ENCODE measurements at regions not wholly inside any gene's neighbourhood (a gene's known extent, or its start where the extent isn't known, plus 50 kb on each side); places are given as distances from the start of the nearest gene placed in this dataset.

DNA sequence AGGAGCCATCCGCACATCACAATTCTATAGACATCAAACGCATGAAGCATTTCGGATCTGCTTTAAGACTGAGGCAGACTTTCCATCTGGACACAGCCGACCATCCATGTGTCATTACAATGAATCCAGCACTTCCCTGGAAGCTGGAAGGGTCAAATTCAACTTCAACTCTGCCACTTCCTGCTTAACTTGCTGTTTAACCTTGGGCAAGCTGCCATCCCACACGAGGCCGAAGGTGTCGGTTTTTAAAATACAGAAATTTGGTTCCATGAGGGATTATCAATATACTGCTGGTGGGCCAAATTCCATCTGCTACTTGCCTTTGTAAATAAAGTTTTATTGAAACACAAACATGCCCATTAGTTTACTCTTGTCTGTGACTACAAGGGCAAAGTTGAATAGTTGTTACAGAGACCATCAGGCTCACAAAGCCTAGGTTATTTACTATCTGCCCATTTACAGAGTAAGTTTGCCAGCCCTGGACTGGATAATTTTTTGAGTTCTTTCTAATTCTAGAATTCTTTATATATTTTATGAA, 134.6 kb downstream of the FAM204A start:
- DNase-seq (ENCODE audit: low spot score): no peak
- Mint-ChIP-seq H3K27ac (ENCODE audit: unreplicated experiment) (no peak overlapping the region), H3K9me3 (ENCODE audit: low read depth) (no peaks in the 10 kb centered on the region), H3K4me3 (ENCODE audit: unreplicated experiment) (no peak overlapping the region), H3K27me3 (ENCODE audit: low read depth) (no peaks in the 10 kb centered on the region), H3K4me1 (ENCODE audit: low read depth) (no peaks in the 10 kb centered on the region), H3K36me3 (ENCODE audit: low read depth) (no peaks in the 10 kb centered on the region)
- TF ChIP-seq, protein P1, sequence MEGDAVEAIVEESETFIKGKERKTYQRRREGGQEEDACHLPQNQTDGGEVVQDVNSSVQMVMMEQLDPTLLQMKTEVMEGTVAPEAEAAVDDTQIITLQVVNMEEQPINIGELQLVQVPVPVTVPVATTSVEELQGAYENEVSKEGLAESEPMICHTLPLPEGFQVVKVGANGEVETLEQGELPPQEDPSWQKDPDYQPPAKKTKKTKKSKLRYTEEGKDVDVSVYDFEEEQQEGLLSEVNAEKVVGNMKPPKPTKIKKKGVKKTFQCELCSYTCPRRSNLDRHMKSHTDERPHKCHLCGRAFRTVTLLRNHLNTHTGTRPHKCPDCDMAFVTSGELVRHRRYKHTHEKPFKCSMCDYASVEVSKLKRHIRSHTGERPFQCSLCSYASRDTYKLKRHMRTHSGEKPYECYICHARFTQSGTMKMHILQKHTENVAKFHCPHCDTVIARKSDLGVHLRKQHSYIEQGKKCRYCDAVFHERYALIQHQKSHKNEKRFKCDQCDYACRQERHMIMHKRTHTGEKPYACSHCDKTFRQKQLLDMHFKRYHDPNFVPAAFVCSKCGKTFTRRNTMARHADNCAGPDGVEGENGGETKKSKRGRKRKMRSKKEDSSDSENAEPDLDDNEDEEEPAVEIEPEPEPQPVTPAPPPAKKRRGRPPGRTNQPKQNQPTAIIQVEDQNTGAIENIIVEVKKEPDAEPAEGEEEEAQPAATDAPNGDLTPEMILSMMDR (IDR thresholded peaks at IDR 0.05): no peak

DNA sequence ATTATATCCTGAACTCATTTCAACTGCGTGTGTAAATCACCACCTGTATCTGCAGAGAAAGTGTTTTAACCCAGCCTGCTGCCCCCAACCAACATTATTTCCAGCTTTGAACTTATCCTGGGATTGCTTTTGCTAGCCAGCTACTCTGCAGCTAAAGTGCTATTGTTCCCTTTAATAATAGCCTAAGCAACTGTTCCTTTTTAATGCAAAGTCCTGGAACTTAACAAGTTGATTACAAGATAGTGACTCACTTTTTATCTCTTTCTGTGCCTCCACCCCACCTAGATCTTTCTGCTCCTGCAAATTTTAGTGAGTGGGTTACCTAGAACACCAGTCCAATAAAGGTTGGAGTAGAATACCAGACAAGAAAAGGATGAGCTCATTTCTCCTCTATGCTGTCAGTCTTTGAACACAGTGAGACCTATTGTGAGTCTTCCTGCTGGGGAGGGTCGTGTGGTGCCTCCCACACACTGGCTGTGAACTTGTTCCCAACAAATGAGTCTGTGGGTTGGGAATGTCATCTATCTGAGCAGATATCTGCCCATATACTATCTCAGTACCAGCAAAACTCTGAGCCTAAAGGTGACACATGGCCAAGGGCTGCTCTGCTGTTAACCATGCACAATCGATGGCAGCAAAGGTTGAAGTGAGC, 137.7 kb downstream of the FAM204A start:
- no peak for DNase-seq (ENCODE audit: low spot score)
- peaks cover 2% of the 10 kb centered on the region for H3K9me3 Mint-ChIP-seq (ENCODE audit: low read depth)
- no peak overlapping the region for H3K4me3 Mint-ChIP-seq (ENCODE audit: unreplicated experiment)
- no peaks in the 10 kb centered on the region for H3K27me3 Mint-ChIP-seq (ENCODE audit: low read depth)
- no peaks in the 10 kb centered on the region for H3K4me1 Mint-ChIP-seq (ENCODE audit: low read depth)
- TF ChIP-seq, protein P1 (IDR thresholded peaks at IDR 0.05): no peak
- H3K27ac Mint-ChIP-seq (ENCODE audit: unreplicated experiment): no peak overlapping the region
- H3K36me3 Mint-ChIP-seq (ENCODE audit: low read depth): no peaks in the 10 kb centered on the region

DNA sequence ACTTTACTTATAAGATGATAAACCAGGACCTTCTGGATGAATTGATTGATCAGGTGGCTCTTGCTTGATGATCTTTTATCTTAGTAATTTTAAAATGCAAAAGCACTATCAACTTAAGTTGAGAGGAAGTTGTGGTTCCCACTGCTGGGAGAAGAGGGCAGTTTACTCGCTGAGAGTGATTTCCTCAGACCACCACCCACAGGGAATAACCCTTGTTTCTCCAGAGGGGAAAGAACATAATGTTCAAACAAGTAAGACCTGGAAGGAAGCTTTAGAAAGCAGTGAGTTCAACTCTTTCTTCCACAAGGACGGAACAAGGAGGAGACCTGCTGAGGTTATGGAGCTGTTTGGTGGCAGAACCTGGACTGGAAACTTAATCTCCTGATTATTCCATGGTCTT, 138.7 kb downstream of the FAM204A start:
- Mint-ChIP-seq H3K27ac (ENCODE audit: unreplicated experiment) (no peak overlapping the region), H3K27me3 (ENCODE audit: low read depth) (no peaks in the 10 kb centered on the region), H3K9me3 (ENCODE audit: low read depth) (peaks cover 2% of the 10 kb centered on the region), H3K4me1 (ENCODE audit: low read depth) (no peaks in the 10 kb centered on the region), H3K4me3 (ENCODE audit: unreplicated experiment) (no peak overlapping the region), H3K36me3 (ENCODE audit: low read depth) (no peaks in the 10 kb centered on the region)
- no peak for DNase-seq (ENCODE audit: low spot score)
- TF ChIP-seq, protein P1 (IDR thresholded peaks at IDR 0.05): no peak

DNA sequence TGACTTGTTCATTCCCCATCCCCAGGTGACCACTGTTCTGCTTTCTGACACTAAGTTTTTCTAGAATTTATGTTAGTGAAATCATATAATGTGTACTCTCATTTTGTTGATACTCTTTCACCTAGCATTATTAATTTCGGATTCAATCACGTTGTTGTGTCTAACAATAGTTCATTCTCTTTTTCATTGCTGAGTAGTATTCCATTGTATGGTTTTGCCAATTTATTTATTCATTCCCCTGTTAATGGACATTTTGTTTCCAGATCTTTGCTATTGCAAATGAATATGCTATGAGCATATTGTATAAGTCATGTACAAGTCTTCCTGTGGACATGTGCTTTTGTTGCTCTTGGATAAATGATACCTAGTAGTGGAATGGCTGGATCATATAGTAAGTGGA, 146.4 kb downstream of the FAM204A start:
- no peak for DNase-seq (ENCODE audit: low spot score)
- TF ChIP-seq, protein P1 (IDR thresholded peaks at IDR 0.05): no peak
- no peaks in the 10 kb centered on the region for H3K4me1 Mint-ChIP-seq (ENCODE audit: low read depth)
- H3K9me3 Mint-ChIP-seq (ENCODE audit: low read depth): peaks cover 7% of the 10 kb centered on the region
- H3K36me3 Mint-ChIP-seq (ENCODE audit: low read depth): no peaks in the 10 kb centered on the region
- H3K4me3 Mint-ChIP-seq (ENCODE audit: unreplicated experiment): no peak overlapping the region
- no peak overlapping the region for H3K27ac Mint-ChIP-seq (ENCODE audit: unreplicated experiment)
- peaks cover 4% of the 10 kb centered on the region for H3K27me3 Mint-ChIP-seq (ENCODE audit: low read depth)

DNA sequence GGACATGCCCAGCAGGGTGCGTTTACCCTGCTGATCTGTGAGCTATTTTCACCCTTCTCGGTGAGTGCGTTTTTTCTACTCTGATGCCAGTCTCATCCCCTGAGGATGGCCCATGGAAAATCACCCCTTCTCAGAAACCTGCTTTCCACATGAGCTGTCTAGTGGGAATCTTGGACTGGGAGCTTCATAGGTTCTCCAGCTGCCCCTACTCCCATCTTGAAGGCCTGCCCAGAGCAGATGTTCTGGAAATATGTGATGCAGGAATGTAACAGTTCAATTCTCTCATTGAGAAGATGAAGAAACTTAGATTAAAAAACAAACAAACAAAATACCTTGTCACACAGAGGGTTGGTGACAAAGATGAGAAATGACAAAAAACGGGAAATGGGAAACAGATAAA, 146.9 kb upstream of the RAB11FIP2 start:
- Mint-ChIP-seq H3K4me3 (ENCODE audit: unreplicated experiment) (no peak overlapping the region), H3K27me3 (ENCODE audit: low read depth) (peaks cover 7% of the 10 kb centered on the region), H3K4me1 (ENCODE audit: low read depth) (no peaks in the 10 kb centered on the region), H3K27ac (ENCODE audit: unreplicated experiment) (no peak overlapping the region), H3K36me3 (ENCODE audit: low read depth) (no peaks in the 10 kb centered on the region), H3K9me3 (ENCODE audit: low read depth) (peaks cover 4% of the 10 kb centered on the region)
- DNase-seq (ENCODE audit: low spot score): no peak
- TF ChIP-seq, protein P1 (IDR thresholded peaks at IDR 0.05): no peak
